Body of pancreas (tissue), 4 donors: ENCODE measurements at regions not wholly inside any gene's neighbourhood (a gene's known extent, or its start where the extent isn't known, plus 50 kb on each side); places are given as distances from the start of the nearest gene placed in this dataset.

Source experiments
- ATAC-seq: fragments of 150-250 bp; one replicate; pipeline ENCODE4 v1.9.1; 2016
- DNase-seq, 4 donors: peaks; one replicate each; pipeline ENCODE4 v3.0.0-alpha.2; 2019
- H3K27ac ChIP-seq, 4 donors: fragments of 200-600 bp; sonication (generic); 1 replicate in 3 of 4; 2 replicates in 1 of 4; pipeline versions ENCODE4 v1.5.1 to v1.6.1; 2016 to 2019; ENCODE audit warnings: mild to moderate bottlenecking in 1 of 4, mixed read lengths in 1 of 4, moderate library complexity in 1 of 4
- H3K27me3 ChIP-seq, 2 donors: fragments of 200-600 bp; sonication (generic); one replicate each; pipeline ENCODE4 v1.6.0; 2016; ENCODE audit warnings: mild to moderate bottlenecking in 1 of 2
- H3K36me3 ChIP-seq, 2 donors: fragments of 200-600 bp; sonication (generic); replicated peaks in 1 of 2; 2 replicates each; pipeline ENCODE4 v1.5.1; 2016; ENCODE audit warnings: low read depth in 2 of 2; ENCODE audit not compliant: insufficient read depth in 1 of 2
- H3K4me1 ChIP-seq: fragments of 200-600 bp; sonication (generic); one replicate; pipeline ENCODE4 v1.6.0; 2016
- H3K4me3 ChIP-seq, 2 donors: fragments of 200-600 bp; sonication (generic); 1 replicate in 1 of 2; 2 replicates in 1 of 2; pipeline ENCODE4 v1.5.1; 2016 to 2019
- H3K9me3 ChIP-seq, 3 donors: fragments of 200-600 bp; sonication (generic); 1 replicate in 2 of 3; 2 replicates in 1 of 3; pipeline ENCODE4 v1.5.1; 2016
- CTCF ChIP-seq, 7 experiments: fragments of 450-650 bp in 4 of 7; fragments of 200-600 bp in 3 of 7; sonication (generic) in 3 of 7; IDR thresholded peaks; one replicate each; pipeline ENCODE4 v1.5.1; 2016 to 2019; ENCODE audit warnings: antibody characterized with exemption in 7 of 7
- POLR2A ChIP-seq, 3 donors: fragments of 450-650 bp; IDR thresholded peaks; one replicate each; pipeline ENCODE4 v1.6.1; 2016; ENCODE audit warnings: antibody characterized with exemption in 3 of 3, mild to moderate bottlenecking in 2 of 3
- WGBS, 2 donors: methylation state at CpG; one replicate each; pipeline ENCODE4 v1.1.5; 2017; 5-methylcytosine and 5-hydroxymethylcytosine counted together
- intact Hi-C: fragments of 100-400 bp; cut with DNase I; formaldehyde crosslinking; loops from one replicate; pipeline ENCODE4 v1.15.1; 2023

- DNase-seq (no peak), ATAC-seq (no peak)
- Histone ChIP-seq H3K9me3 (no peaks in the 10 kb centered on the region), H3K27me3 (no peaks in the 10 kb centered on the region), H3K27ac (no peak overlapping the region), H3K4me1 (no peaks in the 10 kb centered on the region), H3K4me3 (no peak overlapping the region), H3K36me3 (no peaks in the 10 kb centered on the region)
- no peak for TF ChIP-seq CTCF (IDR thresholded peaks at IDR 0.05)
- TF ChIP-seq POLR2A (IDR thresholded peaks at IDR 0.05), result no peak
- 68 to 73% methylated on average over 8 of the region's 8 CpGs for WGBS, 2 donors
- intact Hi-C loops, result no loop called here
Observed at GRCh38 chr13:21974741-21975140, 303.9 kb downstream of the FGF9 start.

GRCh38 chr13:21976159-21976558 lies 305.3 kb downstream of the FGF9 start:
- DNase-seq, result no peak
- intact Hi-C loops, result no loop called here
- ATAC-seq, result no peak
- no peak overlapping the region for H3K4me3 ChIP-seq
- TF ChIP-seq POLR2A (IDR thresholded peaks at IDR 0.05), result no peak
- TF ChIP-seq CTCF (IDR thresholded peaks at IDR 0.05), result no peak
- no peaks in the 10 kb centered on the region for H3K4me1 ChIP-seq
- no peaks in the 10 kb centered on the region for H3K36me3 ChIP-seq
- no peak overlapping the region for H3K27ac ChIP-seq
- H3K9me3 ChIP-seq, result no peaks in the 10 kb centered on the region
- H3K27me3 ChIP-seq, result no peaks in the 10 kb centered on the region
- 67 to 72% methylated on average over 10 of the region's 10 CpGs for WGBS, 2 donors

GRCh38 chr13:21979161-21979806 lies 308.4 kb downstream of the FGF9 start:
- H3K9me3 ChIP-seq, result no peaks in the 10 kb centered on the region
- no peak overlapping the region for H3K27ac ChIP-seq
- ATAC-seq (no peak), DNase-seq (no peak)
- no peaks in the 10 kb centered on the region for H3K4me1 ChIP-seq
- intact Hi-C loops, result no loop called here
- no peak overlapping the region for H3K4me3 ChIP-seq
- 83 to 85% methylated on average over 20 of the region's 20 CpGs for WGBS, 2 donors
- no peaks in the 10 kb centered on the region for H3K27me3 ChIP-seq
- TF ChIP-seq POLR2A (IDR thresholded peaks at IDR 0.05), result no peak
- no peak for TF ChIP-seq CTCF (IDR thresholded peaks at IDR 0.05)
- no peaks in the 10 kb centered on the region for H3K36me3 ChIP-seq

- ATAC-seq, result no peak
- TF ChIP-seq POLR2A (IDR thresholded peaks at IDR 0.05) (no peak), CTCF (IDR thresholded peaks at IDR 0.05) (no peak)
- H3K9me3 ChIP-seq, result no peaks in the 10 kb centered on the region
- H3K27ac ChIP-seq, result no peak overlapping the region
- 74 to 75% methylated on average over 2 of the region's 2 CpGs for WGBS, 2 donors
- intact Hi-C loops, result no loop called here
- DNase-seq, result no peak
- H3K4me1 ChIP-seq, result no peaks in the 10 kb centered on the region
- no peak overlapping the region for H3K4me3 ChIP-seq
- H3K27me3 ChIP-seq, result no peaks in the 10 kb centered on the region
- H3K36me3 ChIP-seq, result no peaks in the 10 kb centered on the region
Observed at GRCh38 chr13:21980049-21980448, 309.2 kb downstream of the FGF9 start.

- no peaks in the 10 kb centered on the region for H3K36me3 ChIP-seq
- 85 to 98% methylated on average over 3 to 4 of the region's 4 CpGs for WGBS, 2 donors
- DNase-seq, result no peak
- no peak overlapping the region for H3K4me3 ChIP-seq
- ATAC-seq, result no peak
- no peak overlapping the region for H3K27ac ChIP-seq
- intact Hi-C loops, result no loop called here
- TF ChIP-seq POLR2A (IDR thresholded peaks at IDR 0.05), result no peak
- no peak for TF ChIP-seq CTCF (IDR thresholded peaks at IDR 0.05)
- no peaks in the 10 kb centered on the region for H3K4me1 ChIP-seq
- no peaks in the 10 kb centered on the region for H3K9me3 ChIP-seq
- no peaks in the 10 kb centered on the region for H3K27me3 ChIP-seq
Observed at GRCh38 chr13:21984156-21984555, 313.3 kb downstream of the FGF9 start.
